Endothelial cell of umbilical vein (primary cell): ENCODE measurements at regions not wholly inside any gene's neighbourhood (a gene's known extent, or its start where the extent isn't known, plus 50 kb on each side); places are given as distances from the start of the nearest gene placed in this dataset.

Experiments
- BruUV-seq: library from RNA; stranded (reverse); fragments of 400-500 nt; replicated peaks from 2 replicates; lab custom pipeline; 2021; lab: Mats Ljungman, UMichigan
- CTCF ChIA-PET: fragments of 300-600, 350-600 bp; sonication (Branson Sonifier 250); formaldehyde crosslinking; loops from one replicate; lab custom pipeline; 2021; ENCODE audit warnings: antibody characterized with exemption, inconsistent platforms; lab: Charles Lee
- POLR2A ChIA-PET: fragments of 300-600, 350-600 bp; sonication (Branson Sonifier 250); formaldehyde crosslinking; loops from one replicate; lab custom pipeline; 2021; ENCODE audit warnings: antibody characterized with exemption, inconsistent platforms; lab: Charles Lee
- DNase-seq: peaks from one replicate; pipeline ENCODE4 v3.0.0-alpha.2; 2011; ENCODE audit warnings: low read depth, low spot score
- FAIRE-seq: peaks from 2 replicates; lab custom pipeline; 2011; peaks lifted over from hg19 to GRCh38; lab: Jason Lieb, UNC
- H2AFZ ChIP-seq: 2 replicates; pipeline ENCODE4 v1.6.0; 2012; ENCODE audit warnings: low read depth, low read length, control low read depth, inconsistent platforms
- H3K27ac ChIP-seq: 2 replicates; pipeline ENCODE4 v1.5.1; 2011; ENCODE audit warnings: low read depth, mild to moderate bottlenecking, control low read depth, low read length, moderate library complexity; ENCODE audit not compliant: insufficient read depth
- H3K27me3 ChIP-seq, 2 experiments: 2 replicates each; pipeline versions ENCODE4 v1.6.0 to v1.6.1; 2011; ENCODE audit warnings: low read length in 2 of 2, mixed read lengths in 1 of 2; ENCODE audit not compliant: control insufficient read depth in 2 of 2, insufficient read depth in 2 of 2
- H3K36me3 ChIP-seq, 2 experiments: 2 replicates in 1 of 2; 3 replicates in 1 of 2; pipeline ENCODE4 v1.5.1; 2011; ENCODE audit warnings: low read length in 2 of 2, mild to moderate bottlenecking in 1 of 2, moderate library complexity in 1 of 2; ENCODE audit not compliant: control insufficient read depth in 2 of 2, insufficient read depth in 2 of 2; ENCODE audit errors: extremely low read depth in 1 of 2
- H3K4me1 ChIP-seq: 3 replicates; pipeline ENCODE4 v1.5.1; 2011; ENCODE audit warnings: mild to moderate bottlenecking, low read length; ENCODE audit not compliant: control insufficient read depth, insufficient read depth; ENCODE audit errors: extremely low read depth
- H3K4me2 ChIP-seq: 2 replicates; pipeline ENCODE4 v1.6.1; 2011; ENCODE audit warnings: low read length, control low read depth, mixed read lengths; ENCODE audit not compliant: insufficient read depth
- H3K4me3 ChIP-seq, 3 experiments: fragments of 200-600 bp in 1 of 3; sonication (generic), shearing (Covaris generic) in 1 of 3; replicated peaks in 1 of 3; 2 replicates each; pipeline ENCODE4 v1.5.1; 2011 to 2016; ENCODE audit warnings: control low read depth in 3 of 3, low read length in 3 of 3, mild to moderate bottlenecking in 2 of 3, inconsistent platforms in 1 of 3, low read depth in 1 of 3, moderate library complexity in 1 of 3; ENCODE audit not compliant: insufficient read depth in 1 of 3
- H3K79me2 ChIP-seq: 2 replicates; pipeline ENCODE4 v1.6.0; 2012; ENCODE audit warnings: low read length, inconsistent platforms; ENCODE audit not compliant: control insufficient read depth, insufficient read depth
- H3K9ac ChIP-seq: replicated peaks from 2 replicates; pipeline ENCODE3; 2011; ENCODE audit warnings: low read length, control low read depth; ENCODE audit not compliant: insufficient read depth; ENCODE audit errors: extremely low read depth
- H3K9me1 ChIP-seq: replicated peaks from 3 replicates; pipeline ENCODE4 v1.6.0; 2011; ENCODE audit warnings: mild to moderate bottlenecking, low read length; ENCODE audit not compliant: control insufficient read depth, insufficient read depth; ENCODE audit errors: extremely low read depth
- H3K9me3 ChIP-seq: replicated peaks from 2 replicates; pipeline ENCODE4 v1.5.1; 2012; ENCODE audit warnings: low read length, inconsistent platforms; ENCODE audit not compliant: control insufficient read depth, insufficient read depth
- H4K20me1 ChIP-seq: replicated peaks from 2 replicates; pipeline ENCODE3; 2011; ENCODE audit warnings: mild to moderate bottlenecking, low read length; ENCODE audit not compliant: control insufficient read depth, insufficient read depth; ENCODE audit errors: extremely low read depth
- CTCF ChIP-seq, 2 donors: IDR thresholded peaks; 1 replicate in 1 of 2; 2 replicates in 1 of 2; pipeline ENCODE4 v1.5.1; 2011; ENCODE audit warnings: low read length in 2 of 2, mild to moderate bottlenecking in 2 of 2, moderate library complexity in 2 of 2, control low read depth in 1 of 2, inconsistent platforms in 1 of 2, low read depth in 1 of 2; ENCODE audit not compliant: insufficient read depth in 1 of 2; ENCODE audit errors: extremely low read depth in 1 of 2
- EZH2 ChIP-seq: IDR thresholded peaks from 2 replicates; pipeline ENCODE4 v1.6.1; 2012; ENCODE audit warnings: borderline replicate concordance, low read depth, mild to moderate bottlenecking, moderate library complexity, low read length, inconsistent platforms; ENCODE audit not compliant: severe bottlenecking
- FOS ChIP-seq: IDR thresholded peaks from 2 replicates; pipeline ENCODE4 v1.6.1; 2011; ENCODE audit warnings: mild to moderate bottlenecking, low read length, moderate library complexity, borderline replicate concordance; ENCODE audit not compliant: insufficient read depth
- GATA2 ChIP-seq: IDR thresholded peaks from 2 replicates; pipeline ENCODE4 v1.7.0; 2011; ENCODE audit warnings: low read depth, mild to moderate bottlenecking, moderate library complexity, mixed read lengths, low read length; ENCODE audit not compliant: insufficient read length, insufficient read depth
- JUN ChIP-seq: IDR thresholded peaks from 2 replicates; pipeline ENCODE4 v1.6.1; 2011; ENCODE audit warnings: borderline replicate concordance, low read depth; ENCODE audit not compliant: insufficient read length, insufficient read depth
- MAX ChIP-seq: IDR thresholded peaks from 2 replicates; pipeline ENCODE4 v1.6.1; 2011; ENCODE audit not compliant: insufficient read depth, insufficient read length
- MYC ChIP-seq: IDR thresholded peaks from one replicate; pipeline ENCODE4 v1.6.1; 2011; ENCODE audit warnings: mild to moderate bottlenecking, low read depth, low read length
- POLR2A ChIP-seq: IDR thresholded peaks from 2 replicates; pipeline ENCODE4 v1.6.1; 2012; ENCODE audit warnings: low read depth, mild to moderate bottlenecking, control low read depth, low read length
- POLR2AphosphoS5 ChIP-seq: IDR thresholded peaks from 2 replicates; pipeline ENCODE4 v1.6.1; 2012; ENCODE audit warnings: low read depth, mild to moderate bottlenecking, control low read depth, low read length, moderate library complexity; ENCODE audit not compliant: insufficient read depth
- dilution Hi-C: fragments of 300-500 bp; cut with MboI; formaldehyde crosslinking; loops from one replicate; pipeline ENCODE4 v1.15.0; 2019; ENCODE audit warnings: low sequenced_read_pairs; ENCODE audit not compliant: extremely low pct_ligation_motif_present
- intact Hi-C: fragments of 100-400 bp; cut with micrococcal nuclease; formaldehyde crosslinking; loops from one replicate; pipeline ENCODE4 v1.10.0; 2022

GRCh38 chr11:37456746-37457145 lies 858.7 kb upstream of the RAG2 start:
- CTCF ChIA-PET, result no interaction called here
- TF ChIP-seq POLR2AphosphoS5 (no peak), POLR2A (no peak), JUN (no peak), EZH2 (no peak), FOS (no peak), CTCF (IDR thresholded peaks at IDR 0.05; ENCODE audit: extremely low read depth in 1 of 2, insufficient read depth in 1 of 2, low read depth in 1 of 2, low read length in 2 of 2) (no peak), MYC (no peak), GATA2 (no peak), MAX (no peak)
- Histone ChIP-seq H2AFZ (no peak overlapping the region), H3K4me3 (no peak overlapping the region), H3K4me2 (no peak overlapping the region), H4K20me1 (no peaks in the 10 kb centered on the region), H3K27ac (no peak overlapping the region), H3K4me1 (no peaks in the 10 kb centered on the region), H3K27me3 (no peaks in the 10 kb centered on the region), H3K9me1 (no peaks in the 10 kb centered on the region), H3K79me2 (no peaks in the 10 kb centered on the region), H3K36me3 (no peaks in the 10 kb centered on the region), H3K9ac (no peak overlapping the region), H3K9me3 (no peaks in the 10 kb centered on the region)
- BruUV-seq, result no TSS peak
- FAIRE-seq (no peak), DNase-seq (no peak)
- dilution Hi-C loops, result no loop called here
- POLR2A ChIA-PET, result no interaction called here
- intact Hi-C loops, result no loop called here
